ENCODE measurements at regions not wholly inside any gene's neighbourhood (a gene's known extent, or its start where the extent isn't known, plus 50 kb on each side); places are given as distances from the start of the nearest gene placed in this dataset.

DNA sequence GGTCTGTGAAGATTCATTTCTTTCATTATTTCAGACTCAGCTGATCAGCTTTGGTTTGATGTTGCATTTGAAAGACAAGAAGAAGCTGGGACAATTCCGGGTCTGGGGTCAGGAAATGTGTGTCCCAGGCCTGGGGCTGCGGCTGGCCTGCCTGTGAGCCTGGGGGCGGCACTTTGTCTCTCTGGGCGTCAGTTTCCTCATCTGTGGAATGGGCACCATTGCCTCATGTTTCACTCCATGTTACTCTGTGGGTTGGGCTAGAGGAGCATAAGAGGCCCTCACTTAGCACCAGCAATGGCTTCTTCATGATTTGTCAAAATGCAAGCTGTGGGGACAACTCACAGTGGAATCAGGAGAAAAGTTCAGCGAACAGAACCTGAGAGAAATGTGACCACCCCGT is 570.1 kb downstream of the VRK1 start:
- DNase-seq, result no peak

GRCh38 chr14:97368049-97368448 is 570.9 kb downstream of the VRK1 start:
- DNase-seq, result no peak

DNA sequence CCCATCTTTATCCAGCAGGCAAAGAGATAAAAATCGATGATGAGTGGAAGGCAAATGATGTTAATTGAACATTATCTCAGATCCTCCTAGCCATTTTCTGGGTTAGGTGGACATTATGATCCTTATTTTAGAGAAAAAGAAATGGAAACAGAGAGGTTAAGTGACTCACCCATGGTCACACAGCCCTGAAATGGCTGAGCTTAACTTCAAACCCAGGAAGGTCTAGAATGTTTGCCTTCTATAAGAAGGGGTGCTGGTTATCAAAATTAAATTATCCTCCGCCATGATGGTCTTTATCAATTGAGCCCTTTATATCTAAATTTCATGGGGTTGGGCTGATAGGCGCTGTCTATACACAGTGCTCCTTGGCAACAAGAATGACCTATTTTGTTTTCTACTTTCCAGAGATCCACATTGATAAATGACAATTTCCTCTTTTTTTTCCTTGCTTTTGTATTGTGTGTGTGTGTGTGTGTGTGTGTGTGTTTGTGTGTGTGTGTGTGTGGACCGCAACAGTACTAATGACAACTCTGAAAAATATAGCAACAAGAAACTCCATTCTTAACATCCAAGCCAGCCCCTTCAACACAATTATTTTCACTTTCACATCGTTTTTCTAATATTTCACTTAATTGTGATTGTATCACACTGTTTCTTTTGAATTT is 571.9 kb downstream of the VRK1 start:
- no peak for DNase-seq

DNA sequence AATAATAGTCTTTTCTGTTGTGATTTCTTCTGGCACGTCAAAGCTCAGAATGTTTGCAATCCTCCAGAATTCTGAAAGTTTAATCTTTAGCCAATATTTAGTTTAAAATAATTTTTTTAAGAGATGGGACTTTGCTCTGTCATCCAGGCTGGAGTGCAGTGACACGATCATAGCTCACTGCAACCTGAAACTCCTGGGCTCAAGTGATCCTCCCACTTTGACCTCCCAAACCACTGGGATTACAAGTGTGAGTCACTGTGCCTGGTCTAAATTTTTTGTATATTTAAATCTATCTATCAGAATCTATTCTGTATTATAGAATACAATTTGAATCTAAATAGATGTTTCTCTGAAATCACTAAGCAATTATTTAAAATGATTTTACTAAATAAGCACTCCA is 572.7 kb downstream of the VRK1 start:
- DNase-seq, result no peak

DNA sequence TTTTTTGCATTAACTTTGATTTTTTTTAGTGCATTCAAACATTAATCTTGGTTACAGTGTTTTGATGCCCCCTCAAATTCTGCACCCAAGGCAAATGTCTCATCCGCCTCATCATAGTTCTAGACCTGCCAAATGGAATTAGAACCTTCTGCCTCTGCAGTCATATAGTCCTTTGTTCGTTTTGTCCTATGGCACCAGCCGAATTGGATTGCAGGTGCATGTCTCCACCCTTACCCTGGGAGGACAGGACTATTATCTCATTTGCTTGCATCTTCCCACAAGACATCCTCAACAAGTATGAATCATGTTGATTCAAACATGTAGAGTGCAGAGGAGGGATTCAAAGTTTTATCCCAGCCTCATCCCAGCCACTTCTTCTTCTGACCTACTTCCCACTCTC is 579.1 kb downstream of the VRK1 start:
- DNase-seq, result no peak

GRCh38 chr14:97377550-97377949 is 580.4 kb downstream of the VRK1 start:
- DNase-seq, result no peak

DNA sequence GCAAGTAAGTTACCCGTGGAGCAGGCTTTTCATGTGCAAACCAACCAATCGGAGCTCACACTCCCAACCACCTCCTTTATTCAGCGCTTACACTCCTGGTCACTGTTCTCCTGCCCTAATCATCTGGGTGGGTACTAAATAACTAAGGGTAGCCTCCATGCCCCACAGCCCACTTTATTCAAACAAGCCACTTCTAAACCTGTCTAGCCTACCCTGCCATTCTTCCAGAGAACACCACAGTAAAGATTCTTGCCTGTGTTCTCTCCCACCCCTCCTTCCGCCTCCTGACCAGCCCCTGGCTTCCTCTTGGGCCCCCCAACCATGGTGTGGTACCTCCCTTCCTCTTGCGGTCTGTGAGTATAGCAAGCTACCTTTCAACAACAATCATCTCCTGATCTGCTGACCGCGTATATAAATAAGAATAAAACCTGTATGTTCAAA is 581.9 kb downstream of the VRK1 start:
- no peak for DNase-seq

DNA sequence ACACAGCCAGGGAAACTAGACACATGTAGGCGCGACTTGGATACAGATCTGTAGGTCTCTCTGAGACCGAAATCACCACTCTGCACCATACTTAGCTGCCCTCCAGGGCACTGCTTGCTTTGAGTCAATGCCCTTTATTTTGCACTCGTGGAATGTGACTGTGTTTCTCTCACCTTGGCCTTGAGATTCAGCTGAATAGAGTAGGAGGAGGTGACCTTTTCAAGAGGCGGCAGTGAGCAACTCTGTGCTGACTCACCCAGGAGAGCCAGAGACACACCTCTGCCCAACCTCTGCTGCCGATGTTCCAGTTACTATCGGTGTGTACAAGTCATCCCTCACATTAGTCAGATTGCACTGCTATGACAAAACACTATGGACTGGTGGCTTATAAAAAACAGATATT is 583.4 kb downstream of the VRK1 start:
- no peak for DNase-seq

DNA sequence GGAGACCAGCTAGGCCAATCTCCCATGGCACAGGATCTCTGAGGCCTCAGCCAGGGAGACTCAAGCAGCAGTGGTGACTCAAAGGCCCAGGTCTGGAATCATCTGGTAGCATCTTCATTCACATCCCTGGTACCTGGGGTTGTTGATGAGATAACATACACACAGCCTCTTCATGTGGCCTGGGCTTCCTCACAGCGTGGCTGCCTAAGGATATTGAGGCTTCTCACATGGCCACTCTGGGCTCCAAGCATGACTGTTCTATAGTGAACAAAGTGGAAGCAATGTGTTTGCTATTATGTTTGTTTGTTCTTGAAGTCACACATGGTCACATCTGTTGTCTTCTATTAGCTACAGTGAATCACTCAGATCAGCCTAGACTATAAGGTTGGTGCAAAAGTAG is 584.1 kb downstream of the VRK1 start:
- DNase-seq, result no peak

- DNase-seq, result no peak
These were observed 585.5 kb downstream of the VRK1 start for GRCh38 chr14:97382616-97383226.

- DNase-seq, result no peak
These were observed 588.5 kb downstream of the VRK1 start for GRCh38 chr14:97385727-97386126.

DNA sequence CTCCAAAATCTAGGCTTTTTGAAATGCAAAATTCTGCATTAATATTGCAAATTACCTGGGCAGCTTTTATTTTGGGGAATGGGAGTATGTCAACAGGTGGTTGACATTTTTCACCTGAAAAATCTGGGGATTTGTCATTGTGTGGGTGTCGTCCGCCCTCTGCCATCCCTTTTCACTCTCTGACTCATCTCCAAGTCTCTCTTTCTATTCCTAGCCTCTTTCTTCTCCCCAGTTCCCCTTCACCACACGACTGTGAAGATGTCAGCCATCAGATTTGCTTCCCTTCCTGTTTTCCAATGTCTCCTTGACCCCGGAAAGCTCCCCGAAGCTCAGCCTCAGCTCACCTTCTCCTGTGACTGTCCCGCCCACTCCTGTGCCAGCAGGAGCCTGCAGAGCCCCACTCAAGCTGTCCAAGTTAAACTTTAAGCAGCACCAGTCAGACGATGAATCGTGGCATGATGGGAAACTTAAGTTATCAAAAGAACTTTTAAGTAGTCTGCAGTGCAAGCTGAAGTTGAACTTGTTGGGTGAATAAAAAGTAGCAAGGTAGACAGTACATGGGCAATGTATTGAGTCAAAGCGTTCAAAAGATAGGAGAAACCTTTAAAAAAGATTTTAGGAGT is 590.2 kb downstream of the VRK1 start:
- no peak for DNase-seq

- no peak for DNase-seq
These were observed 591.2 kb downstream of the VRK1 start for GRCh38 chr14:97388408-97388807.

DNA sequence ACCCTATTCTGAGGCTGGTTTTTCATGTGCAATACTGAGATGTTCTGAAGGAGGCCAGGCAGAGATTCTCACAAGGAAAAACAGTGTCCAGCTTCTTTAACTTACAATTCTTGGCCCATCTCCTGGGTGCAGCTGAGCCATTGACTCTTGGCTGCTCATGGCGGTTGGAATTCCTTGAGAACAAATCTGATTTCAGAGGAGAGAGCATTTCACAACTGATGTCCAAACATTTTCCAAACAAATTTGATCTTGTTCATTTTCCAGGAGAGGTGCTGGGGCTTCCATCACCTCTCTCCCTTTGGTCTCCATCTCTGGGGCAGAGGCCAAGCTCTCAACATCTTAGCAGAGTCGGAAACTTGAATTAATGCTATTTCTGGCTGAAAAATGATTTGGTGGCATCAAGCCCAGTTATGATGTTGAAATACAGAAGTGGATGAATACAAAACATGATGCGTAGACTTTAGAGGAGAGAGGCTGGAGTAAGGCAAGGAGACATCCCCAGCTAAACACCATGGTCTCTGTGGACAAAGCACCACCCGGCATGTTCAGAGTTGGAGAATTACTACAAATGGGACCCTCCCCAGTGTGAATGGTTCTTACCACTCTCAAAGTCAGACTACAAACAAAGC is 593.0 kb downstream of the VRK1 start:
- DNase-seq, result no peak

GRCh38 chr14:97393244-97393643 is 596.1 kb downstream of the VRK1 start:
- DNase-seq, result no peak

DNA sequence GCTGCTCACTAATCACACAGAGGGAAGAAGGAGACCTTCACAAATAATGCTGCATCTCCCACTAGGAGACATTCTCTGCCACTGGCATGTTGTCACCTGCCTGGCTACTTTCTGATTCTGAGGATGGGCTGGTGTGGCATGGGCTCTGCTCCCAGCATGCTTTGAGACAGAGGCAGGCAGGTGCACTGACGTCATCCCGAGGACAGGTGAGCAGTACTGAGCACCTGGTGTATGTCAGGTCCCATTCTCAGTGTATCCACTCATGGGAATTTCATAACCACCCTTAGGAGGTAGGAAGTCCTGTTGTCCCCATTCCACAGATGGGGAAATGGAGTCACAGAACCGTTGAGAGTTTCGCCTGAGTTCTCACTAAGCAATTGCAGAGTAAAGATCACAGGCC is 597.9 kb downstream of the VRK1 start:
- DNase-seq, result peak; percentile 20

DNA sequence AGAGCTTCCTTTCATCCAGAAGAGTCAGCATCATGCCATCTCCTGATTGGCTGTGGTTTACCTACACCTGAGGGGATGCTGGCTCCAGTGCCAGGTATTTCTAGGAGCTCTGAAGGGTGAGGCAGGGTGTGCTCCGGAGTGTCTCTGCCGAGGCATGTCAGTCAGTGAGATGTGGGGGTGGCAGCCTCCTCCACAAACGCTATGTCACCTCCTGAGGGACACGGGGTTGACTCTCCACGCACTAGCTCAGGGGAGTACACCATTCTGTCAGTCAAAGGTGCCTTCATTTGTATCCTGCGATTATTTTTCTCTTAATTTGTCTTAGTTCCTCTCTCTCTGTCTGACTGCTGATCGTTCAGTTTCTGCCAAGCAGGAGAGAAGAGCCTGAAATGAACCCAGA is 604.5 kb downstream of the VRK1 start:
- DNase-seq, result no peak

GRCh38 chr14:97402279-97402678 is 605.1 kb downstream of the VRK1 start:
- no peak for DNase-seq

GRCh38 chr14:97407701-97408407 is 610.7 kb downstream of the VRK1 start:
- no peak for DNase-seq

DNA sequence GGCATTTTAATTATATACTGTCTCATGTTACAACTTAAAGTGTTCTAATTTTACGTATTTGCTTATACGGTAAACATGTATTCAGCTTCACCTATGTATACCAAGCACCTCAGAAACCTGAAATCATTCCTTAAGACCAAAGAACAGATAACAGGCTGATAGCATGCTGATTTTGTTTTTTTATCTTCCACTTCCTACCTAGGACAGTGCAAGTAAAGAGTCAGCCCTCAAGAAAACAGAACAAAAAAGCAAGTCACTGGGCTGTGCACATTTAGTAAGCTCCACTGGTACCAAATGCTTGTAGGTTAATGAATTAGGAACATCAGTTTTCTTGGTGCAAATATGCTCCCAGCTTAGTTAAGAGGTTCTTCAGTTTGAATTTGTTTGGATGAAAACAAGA is 611.3 kb downstream of the VRK1 start:
- DNase-seq, result no peak

GRCh38 chr14:97408937-97409815 is 612.0 kb downstream of the VRK1 start:
- no peak for DNase-seq

All from DMS53 (cell line).